ENCODE measurements at regions not wholly inside any gene's neighbourhood (a gene's known extent, or its start where the extent isn't known, plus 50 kb on each side); places are given as distances from the start of the nearest gene placed in this dataset.

DNA sequence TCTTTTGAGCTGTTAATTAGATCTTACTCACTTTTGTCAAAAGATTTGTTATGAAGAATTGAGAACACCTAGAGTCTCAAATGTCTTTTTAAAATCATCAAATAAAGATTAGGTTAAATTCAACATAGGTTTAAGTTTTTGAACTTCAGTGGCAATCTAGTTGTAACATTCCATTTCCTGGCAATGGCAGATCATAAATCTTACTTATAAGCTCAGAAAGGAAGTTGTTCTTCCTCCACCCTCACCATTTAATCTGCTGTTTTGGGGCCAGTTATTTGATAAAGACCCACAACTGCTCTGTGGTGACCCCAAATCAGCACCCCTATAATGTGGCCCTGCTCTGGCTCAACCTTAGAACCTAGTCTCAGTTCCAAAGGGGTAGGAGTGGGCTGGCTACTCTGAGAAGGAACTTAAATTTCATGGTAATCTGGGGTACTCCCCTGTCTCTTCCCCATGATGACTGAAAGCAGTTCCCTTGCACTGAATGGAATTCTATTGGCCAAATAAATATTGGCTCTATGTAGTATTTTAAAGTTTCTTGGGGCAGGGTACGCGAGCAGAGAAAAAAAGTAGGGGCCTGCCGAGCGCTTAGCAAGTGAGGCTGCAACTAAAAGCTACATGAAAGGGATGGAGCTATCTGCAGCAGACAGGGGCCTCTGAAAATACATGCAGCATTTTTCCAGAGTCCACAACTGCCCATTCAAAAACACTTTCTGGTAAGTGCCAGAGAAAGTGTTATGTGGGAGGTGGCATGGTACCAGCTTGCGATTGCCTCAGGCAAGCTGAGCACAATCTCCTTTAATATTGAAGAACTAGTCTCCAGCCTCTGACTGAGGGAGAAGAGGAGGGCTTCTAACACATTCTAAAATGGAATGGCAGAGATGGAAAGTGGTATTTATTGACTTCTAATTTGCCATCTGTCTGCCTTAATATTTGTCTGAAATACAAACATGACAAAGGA is 103.6 kb upstream of the RASGRP1 start:
- Histone ChIP-seq H3K27me3 (ENCODE audit: control insufficient read depth, insufficient read depth, low read length) (no peaks in the 10 kb centered on the region), H3K9ac (ENCODE audit: low read depth, low read length) (no peak overlapping the region), H3K4me1 (ENCODE audit: control insufficient read depth, insufficient read depth, low read length) (no peaks in the 10 kb centered on the region)

DNA sequence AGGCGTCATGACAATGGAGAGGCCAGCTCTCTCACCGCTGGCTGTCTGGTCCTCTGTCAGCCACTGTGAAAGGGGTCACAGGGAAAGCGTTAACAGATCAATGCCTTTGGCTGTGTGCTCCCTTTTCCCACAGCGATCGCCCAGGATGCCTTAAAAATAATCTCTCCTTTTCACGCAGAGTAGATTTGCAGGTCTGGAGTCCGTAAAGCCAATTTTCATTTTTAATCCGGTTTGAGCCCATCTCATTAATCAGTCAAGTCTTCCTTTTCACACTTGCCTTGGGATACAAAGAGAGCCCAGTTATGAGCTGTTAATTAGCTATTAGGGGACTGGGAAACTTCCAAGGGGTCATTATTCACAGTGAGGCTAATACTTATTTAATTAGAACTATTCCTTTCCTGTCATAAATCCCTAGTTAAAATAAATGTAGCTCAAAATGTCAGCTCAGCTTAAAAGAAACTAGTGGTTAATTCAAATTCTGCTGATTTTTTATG is 104.3 kb upstream of the RASGRP1 start:
- no peaks in the 10 kb centered on the region for H3K27me3 ChIP-seq (ENCODE audit: control insufficient read depth, insufficient read depth, low read length)
- no peak overlapping the region for H3K9ac ChIP-seq (ENCODE audit: low read depth, low read length)
- no peaks in the 10 kb centered on the region for H3K36me3 ChIP-seq (ENCODE audit: control insufficient read depth, insufficient read depth, low read length)
- H3K9me3 ChIP-seq (ENCODE audit: control insufficient read depth, insufficient read depth, low read length) = no peaks in the 10 kb centered on the region
- no peak overlapping the region for H3K4me3 ChIP-seq (ENCODE audit: low read depth, low read length)
- H3K4me1 ChIP-seq (ENCODE audit: control insufficient read depth, insufficient read depth, low read length) = no peaks in the 10 kb centered on the region

More for the DNA sequence above, 103.6 kb upstream of the RASGRP1 start:
- H3K4me3 ChIP-seq (ENCODE audit: low read depth, low read length) = no peak overlapping the region
- H3K36me3 ChIP-seq (ENCODE audit: control insufficient read depth, insufficient read depth, low read length) = no peaks in the 10 kb centered on the region
- no peaks in the 10 kb centered on the region for H3K9me3 ChIP-seq (ENCODE audit: control insufficient read depth, insufficient read depth, low read length)

- no peaks in the 10 kb centered on the region for H3K27me3 ChIP-seq (ENCODE audit: control insufficient read depth, insufficient read depth, low read length)
- H3K36me3 ChIP-seq (ENCODE audit: control insufficient read depth, insufficient read depth, low read length) = no peaks in the 10 kb centered on the region
- H3K9me3 ChIP-seq (ENCODE audit: control insufficient read depth, insufficient read depth, low read length) = no peaks in the 10 kb centered on the region
- H3K4me1 ChIP-seq (ENCODE audit: control insufficient read depth, insufficient read depth, low read length) = no peaks in the 10 kb centered on the region
- H3K9ac ChIP-seq (ENCODE audit: low read depth, low read length) = no peak overlapping the region
- no peak overlapping the region for H3K4me3 ChIP-seq (ENCODE audit: low read depth, low read length)
Observed at GRCh38 chr15:38670128-38671005, 105.8 kb upstream of the RASGRP1 start.

GRCh38 chr15:38671006-38671387 is 106.4 kb upstream of the RASGRP1 start:
- Histone ChIP-seq H3K9me3 (ENCODE audit: control insufficient read depth, insufficient read depth, low read length) (no peaks in the 10 kb centered on the region), H3K4me3 (ENCODE audit: low read depth, low read length) (no peak overlapping the region), H3K27me3 (ENCODE audit: control insufficient read depth, insufficient read depth, low read length) (no peaks in the 10 kb centered on the region), H3K9ac (ENCODE audit: low read depth, low read length) (no peak overlapping the region), H3K36me3 (ENCODE audit: control insufficient read depth, insufficient read depth, low read length) (no peaks in the 10 kb centered on the region), H3K4me1 (ENCODE audit: control insufficient read depth, insufficient read depth, low read length) (no peaks in the 10 kb centered on the region)

- H3K4me1 ChIP-seq (ENCODE audit: control insufficient read depth, insufficient read depth, low read length) = no peaks in the 10 kb centered on the region
Observed at GRCh38 chr15:38671675-38672254, 107.2 kb upstream of the RASGRP1 start.

DNA sequence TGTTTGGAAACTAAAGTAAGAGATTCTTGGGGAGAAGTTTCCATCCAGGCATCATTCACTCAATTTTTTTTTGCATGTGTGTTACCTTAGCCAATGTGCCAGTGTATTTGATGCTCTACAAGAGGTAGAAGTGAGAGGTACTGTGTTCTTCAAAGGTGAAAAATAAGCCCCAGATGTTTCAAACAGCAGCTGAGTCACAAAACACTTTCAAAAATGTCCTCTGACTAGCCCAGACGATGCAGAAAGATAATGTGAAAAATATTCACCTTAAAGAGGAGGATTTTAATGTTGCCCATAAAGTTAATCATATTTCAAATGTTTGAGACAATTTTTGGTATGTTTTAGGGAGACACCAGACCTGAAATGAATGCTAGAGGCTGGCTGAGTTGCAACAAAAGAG is 107.7 kb upstream of the RASGRP1 start:
- no peaks in the 10 kb centered on the region for H3K4me1 ChIP-seq (ENCODE audit: control insufficient read depth, insufficient read depth, low read length)
- H3K36me3 ChIP-seq (ENCODE audit: control insufficient read depth, insufficient read depth, low read length) = no peaks in the 10 kb centered on the region
- no peak overlapping the region for H3K4me3 ChIP-seq (ENCODE audit: low read depth, low read length)
- H3K9me3 ChIP-seq (ENCODE audit: control insufficient read depth, insufficient read depth, low read length) = no peaks in the 10 kb centered on the region
- H3K27me3 ChIP-seq (ENCODE audit: control insufficient read depth, insufficient read depth, low read length) = no peaks in the 10 kb centered on the region
- H3K9ac ChIP-seq (ENCODE audit: low read depth, low read length) = no peak overlapping the region

More at GRCh38 chr15:38671675-38672254, 107.2 kb upstream of the RASGRP1 start:
- H3K9ac ChIP-seq (ENCODE audit: low read depth, low read length) = no peak overlapping the region
- no peaks in the 10 kb centered on the region for H3K27me3 ChIP-seq (ENCODE audit: control insufficient read depth, insufficient read depth, low read length)
- no peaks in the 10 kb centered on the region for H3K9me3 ChIP-seq (ENCODE audit: control insufficient read depth, insufficient read depth, low read length)
- H3K36me3 ChIP-seq (ENCODE audit: control insufficient read depth, insufficient read depth, low read length) = no peaks in the 10 kb centered on the region
- no peak overlapping the region for H3K4me3 ChIP-seq (ENCODE audit: low read depth, low read length)

- Histone ChIP-seq H3K9ac (ENCODE audit: low read depth, low read length) (no peak overlapping the region), H3K4me1 (ENCODE audit: control insufficient read depth, insufficient read depth, low read length) (no peaks in the 10 kb centered on the region), H3K27me3 (ENCODE audit: control insufficient read depth, insufficient read depth, low read length) (no peaks in the 10 kb centered on the region), H3K4me3 (ENCODE audit: low read depth, low read length) (no peak overlapping the region), H3K9me3 (ENCODE audit: control insufficient read depth, insufficient read depth, low read length) (no peaks in the 10 kb centered on the region), H3K36me3 (ENCODE audit: control insufficient read depth, insufficient read depth, low read length) (no peaks in the 10 kb centered on the region)
Observed at GRCh38 chr15:38672814-38673670, 108.4 kb upstream of the RASGRP1 start.

GRCh38 chr15:38674448-38674847 is 109.8 kb upstream of the RASGRP1 start:
- Histone ChIP-seq H3K27me3 (ENCODE audit: control insufficient read depth, insufficient read depth, low read length) (no peaks in the 10 kb centered on the region), H3K9ac (ENCODE audit: low read depth, low read length) (no peak overlapping the region), H3K36me3 (ENCODE audit: control insufficient read depth, insufficient read depth, low read length) (no peaks in the 10 kb centered on the region), H3K4me3 (ENCODE audit: low read depth, low read length) (no peak overlapping the region), H3K4me1 (ENCODE audit: control insufficient read depth, insufficient read depth, low read length) (no peaks in the 10 kb centered on the region), H3K9me3 (ENCODE audit: control insufficient read depth, insufficient read depth, low read length) (no peaks in the 10 kb centered on the region)

DNA sequence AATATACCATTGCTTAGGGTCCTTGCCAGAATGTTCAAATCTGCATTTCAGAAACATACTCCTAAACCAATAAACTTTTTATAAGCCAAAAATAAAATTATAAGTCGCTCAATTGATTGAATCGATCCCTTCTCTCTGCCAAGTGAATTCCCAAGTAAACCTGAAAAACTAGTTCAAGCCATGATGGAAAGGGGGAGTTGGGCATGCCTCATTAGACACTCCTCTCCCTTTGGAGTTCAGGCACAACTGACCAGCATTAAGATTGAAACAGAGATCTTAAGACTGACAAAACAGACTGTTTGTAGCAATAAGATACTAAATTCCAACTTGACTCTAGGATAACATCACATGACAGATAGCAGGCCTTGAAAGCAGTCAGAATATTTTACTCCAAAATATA is 113.7 kb upstream of the RASGRP1 start:
- no peaks in the 10 kb centered on the region for H3K9me3 ChIP-seq (ENCODE audit: control insufficient read depth, insufficient read depth, low read length)
- H3K4me3 ChIP-seq (ENCODE audit: low read depth, low read length) = no peak overlapping the region
- H3K36me3 ChIP-seq (ENCODE audit: control insufficient read depth, insufficient read depth, low read length) = no peaks in the 10 kb centered on the region
- no peaks in the 10 kb centered on the region for H3K27me3 ChIP-seq (ENCODE audit: control insufficient read depth, insufficient read depth, low read length)
- no peaks in the 10 kb centered on the region for H3K4me1 ChIP-seq (ENCODE audit: control insufficient read depth, insufficient read depth, low read length)
- no peak overlapping the region for H3K9ac ChIP-seq (ENCODE audit: low read depth, low read length)

DNA sequence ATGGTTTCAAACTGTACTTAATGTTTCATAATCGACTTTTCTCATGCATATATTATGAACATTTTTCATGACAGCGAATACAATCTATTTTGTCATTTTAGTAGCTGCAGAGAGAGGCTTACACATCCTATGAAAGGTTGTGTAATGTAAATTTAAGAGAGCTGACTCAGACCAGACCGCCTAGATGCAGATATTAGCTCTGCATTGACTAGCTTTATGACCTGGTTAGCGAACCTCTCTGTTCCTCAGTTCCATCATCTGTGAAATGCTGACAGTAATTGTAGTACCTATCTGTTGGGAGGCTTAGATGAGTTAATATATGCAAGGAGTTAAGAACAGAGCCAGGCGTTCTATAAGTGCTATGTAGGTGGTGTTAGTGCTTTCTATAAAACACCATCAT is 116.2 kb upstream of the RASGRP1 start:
- Histone ChIP-seq H3K36me3 (ENCODE audit: control insufficient read depth, insufficient read depth, low read length) (no peaks in the 10 kb centered on the region), H3K27me3 (ENCODE audit: control insufficient read depth, insufficient read depth, low read length) (no peaks in the 10 kb centered on the region), H3K4me1 (ENCODE audit: control insufficient read depth, insufficient read depth, low read length) (no peaks in the 10 kb centered on the region), H3K9ac (ENCODE audit: low read depth, low read length) (no peak overlapping the region), H3K4me3 (ENCODE audit: low read depth, low read length) (no peak overlapping the region), H3K9me3 (ENCODE audit: control insufficient read depth, insufficient read depth, low read length) (no peaks in the 10 kb centered on the region)

DNA sequence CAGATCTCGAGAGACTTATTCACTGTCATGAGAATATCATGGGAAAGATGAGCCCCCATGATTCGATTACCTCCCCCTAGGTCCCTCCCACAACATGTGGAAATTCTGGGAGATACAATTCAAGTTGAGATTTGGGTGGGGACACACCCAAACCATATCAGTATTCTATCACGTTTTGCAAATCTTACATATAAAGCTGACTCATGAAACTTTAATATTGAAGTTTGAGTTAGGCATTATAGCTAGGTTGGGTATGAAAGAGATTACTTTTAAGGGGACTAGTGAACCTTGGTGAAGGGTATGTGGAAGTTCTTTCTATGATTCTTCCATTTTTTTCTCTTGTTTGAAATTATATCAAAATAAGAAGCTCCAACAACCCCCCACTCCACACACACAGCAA is 117.7 kb upstream of the RASGRP1 start:
- Histone ChIP-seq H3K9me3 (ENCODE audit: control insufficient read depth, insufficient read depth, low read length) (no peaks in the 10 kb centered on the region), H3K4me1 (ENCODE audit: control insufficient read depth, insufficient read depth, low read length) (no peaks in the 10 kb centered on the region), H3K9ac (ENCODE audit: low read depth, low read length) (no peak overlapping the region), H3K36me3 (ENCODE audit: control insufficient read depth, insufficient read depth, low read length) (no peaks in the 10 kb centered on the region), H3K4me3 (ENCODE audit: low read depth, low read length) (no peak overlapping the region), H3K27me3 (ENCODE audit: control insufficient read depth, insufficient read depth, low read length) (no peaks in the 10 kb centered on the region)
